Esophagus (tissue), 2 donors: ENCODE measurements at regions not wholly inside any gene's neighbourhood (a gene's known extent, or its start where the extent isn't known, plus 50 kb on each side); places are given as distances from the start of the nearest gene placed in this dataset.
A peak's percentile ranks its signal among the peaks of the same experiment; 100 is the strongest.
"Not testable (repeated sequence)": the region's sequence is repeated elsewhere in the genome, so short reads cannot be mapped to it uniquely, and the experiment has no call there.

Source experiments
- H3K27ac ChIP-seq, 2 donors: one replicate each; pipeline ENCODE4 v1.5.1; 2013; ENCODE audit warnings: low read depth in 2 of 2, mild to moderate bottlenecking in 2 of 2, inconsistent platforms in 1 of 2, low read length in 1 of 2, moderate library complexity in 1 of 2
- H3K27me3 ChIP-seq, 2 donors: one replicate each; pipeline ENCODE4 v1.6.1; 2013; ENCODE audit warnings: low read length in 2 of 2, control low read depth in 1 of 2, mild to moderate bottlenecking in 1 of 2; ENCODE audit not compliant: insufficient read depth in 2 of 2, control insufficient read depth in 1 of 2
- H3K36me3 ChIP-seq, 2 donors: one replicate each; pipeline ENCODE4 v1.6.1; 2013; ENCODE audit warnings: low read length in 1 of 2; ENCODE audit not compliant: control insufficient read depth in 2 of 2, insufficient read depth in 2 of 2
- H3K4me1 ChIP-seq, 2 donors: one replicate each; pipeline ENCODE4 v1.6.1; 2013; ENCODE audit warnings: low read length in 1 of 2; ENCODE audit not compliant: control insufficient read depth in 2 of 2, insufficient read depth in 2 of 2
- H3K4me3 ChIP-seq, 2 donors: one replicate each; pipeline ENCODE4 v1.5.1; 2013; ENCODE audit warnings: low read length in 2 of 2, mild to moderate bottlenecking in 2 of 2, low read depth in 1 of 2, moderate library complexity in 1 of 2
- H3K9me3 ChIP-seq, 2 donors: one replicate each; pipeline ENCODE4 v1.6.1; 2013; ENCODE audit warnings: mild to moderate bottlenecking in 2 of 2, low read depth in 1 of 2, low read length in 1 of 2, moderate library complexity in 1 of 2; ENCODE audit not compliant: control insufficient read depth in 2 of 2, insufficient read depth in 1 of 2
- WGBS, 2 donors: extraction: QIAGEN DNeasy Blood & Tissue Kit; methylation state at CpG; one replicate each; pipeline ENCODE4 v1.1.7; 2013; 5-methylcytosine and 5-hydroxymethylcytosine counted together
- donor health status: healthy with polysubstance abuse.
- donor health status: Bipolar disorder and iron deficiency.

DNA sequence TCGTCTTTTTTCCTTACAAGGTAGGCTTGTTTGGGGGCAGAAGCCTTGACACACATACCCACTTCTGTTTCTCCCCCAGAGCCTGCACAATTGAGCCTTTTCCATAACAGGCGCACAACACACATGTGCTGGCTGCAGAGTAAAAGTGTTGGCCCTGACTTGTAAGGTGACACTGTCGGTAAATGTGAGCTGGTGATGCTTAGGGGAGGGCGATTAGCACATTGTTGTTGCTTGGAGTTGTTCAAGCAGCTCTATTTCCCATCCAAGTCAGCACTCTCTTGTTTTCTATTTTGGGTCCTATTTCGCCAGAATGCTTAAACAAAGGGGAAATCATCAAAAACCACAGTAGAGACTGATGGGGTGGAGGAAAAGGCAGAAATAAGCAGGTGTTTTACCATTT, 51.9 kb upstream of the PTPRJ start:
- Histone ChIP-seq H3K27ac (no peak overlapping the region), H3K36me3 (no peaks in the 10 kb centered on the region), H3K4me3 (no peak overlapping the region), H3K4me1 (peaks cover 0 to 2% of the 10 kb centered on the region in 2 donors), H3K27me3 (no peaks in the 10 kb centered on the region), H3K9me3 (no peaks in the 10 kb centered on the region)
- 74 to 76% methylated on average over 5 of the region's 5 CpGs for WGBS, 2 donors

DNA sequence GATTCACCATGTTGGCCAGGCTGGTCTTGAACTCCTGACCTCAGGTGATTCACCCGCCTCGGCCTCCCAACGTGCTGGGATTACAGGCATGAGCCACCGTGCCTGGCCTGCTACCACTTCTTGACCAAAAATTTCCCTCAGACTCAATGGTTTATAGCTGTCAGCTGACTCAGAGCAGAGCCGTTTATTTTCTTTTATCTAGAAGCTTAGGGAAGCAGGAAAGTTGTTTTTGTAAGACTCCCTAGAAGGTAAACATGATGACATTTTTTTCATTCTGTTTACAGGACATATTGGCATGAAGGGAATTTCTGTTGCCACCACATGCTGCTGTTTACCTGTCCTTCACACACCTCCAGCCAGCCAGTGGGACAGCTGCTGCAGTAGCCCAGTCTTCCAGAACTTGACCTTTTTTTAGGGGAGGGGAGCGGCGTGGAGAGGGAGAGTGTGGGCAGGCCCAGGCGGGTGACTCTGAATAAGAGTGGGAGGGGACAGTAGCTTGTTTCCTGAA, 56.1 kb upstream of the PTPRJ start:
- WGBS, 2 donors, result 24 to 31% methylated on average over 8 of the region's 8 CpGs
- H3K27me3 ChIP-seq, result no peaks in the 10 kb centered on the region
- H3K9me3 ChIP-seq, result no peaks in the 10 kb centered on the region
- H3K36me3 ChIP-seq, result no peaks in the 10 kb centered on the region
- H3K4me1 ChIP-seq, result peaks cover 0 to 2% of the 10 kb centered on the region in 2 donors
- no peak overlapping the region for H3K4me3 ChIP-seq
- peak overlapping the region; percentile 35 to 57 for H3K27ac ChIP-seq

DNA sequence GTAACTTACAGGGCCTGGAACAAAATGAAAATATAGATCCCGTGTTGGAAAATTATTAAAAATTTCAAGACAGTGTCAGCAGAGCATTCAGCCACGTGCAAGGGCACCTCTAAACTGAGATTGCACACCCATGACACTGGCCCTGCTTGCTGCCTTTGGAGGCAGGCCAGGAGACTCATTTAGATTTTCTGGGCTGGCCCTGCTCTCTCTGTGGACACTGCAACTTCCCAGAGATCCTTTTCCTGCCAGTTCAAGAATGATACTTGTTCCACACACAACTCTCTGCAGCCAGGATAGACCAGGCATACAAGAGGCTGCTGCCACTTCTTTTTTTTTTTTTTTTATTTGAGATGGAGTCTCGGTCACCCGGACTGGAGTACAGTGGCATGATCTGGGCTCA, 56.7 kb upstream of the PTPRJ start:
- H3K4me1 ChIP-seq, result peaks cover 0 to 2% of the 10 kb centered on the region in 2 donors
- no peaks in the 10 kb centered on the region for H3K9me3 ChIP-seq
- no peaks in the 10 kb centered on the region for H3K27me3 ChIP-seq
- H3K36me3 ChIP-seq, result no peaks in the 10 kb centered on the region
- WGBS, 2 donors, result 42 to 44% methylated on average over 4 of the region's 4 CpGs
- no peak overlapping the region for H3K4me3 ChIP-seq
- no peak overlapping the region for H3K27ac ChIP-seq

DNA sequence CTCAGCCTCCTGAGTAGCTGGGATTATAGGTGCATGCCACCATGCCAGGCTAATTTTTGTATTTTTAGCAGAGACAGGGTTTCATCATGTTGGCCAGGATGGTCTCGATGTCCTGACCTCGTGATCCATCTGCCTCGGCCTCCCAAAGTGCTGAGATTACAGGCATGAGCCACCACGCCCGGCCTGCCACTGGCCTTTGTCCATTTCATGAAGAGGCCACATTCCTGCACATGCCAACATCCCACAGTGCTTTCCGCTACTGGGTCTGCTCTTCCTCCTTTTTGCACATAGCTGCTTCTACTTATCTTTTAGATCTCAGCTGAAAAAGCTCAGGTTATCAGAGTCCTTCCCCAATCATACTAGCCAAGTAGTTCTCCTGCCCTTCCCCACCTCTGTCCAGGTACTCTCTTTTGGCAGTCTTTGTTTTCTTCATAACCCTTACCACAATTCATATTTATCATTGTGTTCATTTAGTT, 59.2 kb upstream of the PTPRJ start:
- H3K36me3 ChIP-seq, H3K4me3 ChIP-seq, H3K27ac ChIP-seq, H3K27me3 ChIP-seq, H3K4me1 ChIP-seq, H3K9me3 ChIP-seq: not testable (repeated sequence)
- WGBS, 2 donors, result 90% methylated on average over 6 of the region's 6 CpGs

DNA sequence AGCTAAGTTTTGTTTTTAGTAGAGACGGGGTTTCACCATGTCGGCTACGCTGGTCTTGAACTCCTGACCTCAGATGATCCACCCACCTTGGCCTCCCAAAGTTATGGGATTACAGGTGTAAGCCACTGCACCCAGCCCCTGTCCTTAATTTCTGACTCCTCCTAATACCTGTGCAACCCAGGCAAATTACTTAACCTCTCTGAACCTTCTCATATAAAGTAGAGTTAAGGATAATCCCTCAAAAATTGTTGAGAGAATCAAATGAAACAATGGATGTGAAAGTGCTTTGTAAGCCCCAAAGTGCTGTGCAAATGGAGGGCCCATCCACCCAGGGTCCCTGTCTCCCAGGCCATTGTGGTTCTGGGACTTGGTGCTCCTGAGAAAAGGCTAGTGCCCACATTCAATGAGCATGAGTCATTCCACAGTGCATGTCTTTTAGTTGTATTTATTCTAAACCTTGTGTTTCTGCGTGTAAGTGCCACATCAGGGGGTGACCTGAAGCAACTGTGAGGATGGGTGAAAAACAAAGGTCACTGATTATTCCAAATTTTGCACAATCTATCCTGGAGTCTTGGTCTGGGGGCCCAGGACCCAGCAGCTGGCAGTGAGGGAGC, 61.4 kb upstream of the PTPRJ start:
- no peak overlapping the region for H3K4me3 ChIP-seq
- 80 to 81% methylated on average over 4 of the region's 4 CpGs for WGBS, 2 donors
- no peaks in the 10 kb centered on the region for H3K9me3 ChIP-seq
- H3K4me1 ChIP-seq, result peaks cover 0 to 2% of the 10 kb centered on the region in 2 donors
- no peaks in the 10 kb centered on the region for H3K27me3 ChIP-seq
- no peaks in the 10 kb centered on the region for H3K36me3 ChIP-seq
- no peak overlapping the region for H3K27ac ChIP-seq

DNA sequence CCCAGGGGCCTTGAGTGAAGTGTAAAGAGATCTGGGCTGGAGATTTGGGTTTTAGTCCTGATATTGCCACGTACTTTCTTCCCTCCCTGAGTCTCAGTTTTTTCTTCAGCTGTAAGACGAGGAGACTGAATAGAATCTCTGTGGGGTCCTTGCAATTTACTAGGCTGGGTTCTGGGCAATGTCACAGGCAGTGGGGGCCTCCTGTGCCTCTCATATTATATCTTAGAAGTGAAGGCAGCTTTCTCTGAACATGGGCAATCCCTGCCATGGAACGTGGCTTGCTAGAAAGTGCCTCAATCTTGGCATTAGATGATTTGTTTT, 62.0 kb upstream of the PTPRJ start:
- whole genome bisulfite sequencing, 2 donors, result 45 to 46% methylated on average over 3 of the region's 3 CpGs

DNA sequence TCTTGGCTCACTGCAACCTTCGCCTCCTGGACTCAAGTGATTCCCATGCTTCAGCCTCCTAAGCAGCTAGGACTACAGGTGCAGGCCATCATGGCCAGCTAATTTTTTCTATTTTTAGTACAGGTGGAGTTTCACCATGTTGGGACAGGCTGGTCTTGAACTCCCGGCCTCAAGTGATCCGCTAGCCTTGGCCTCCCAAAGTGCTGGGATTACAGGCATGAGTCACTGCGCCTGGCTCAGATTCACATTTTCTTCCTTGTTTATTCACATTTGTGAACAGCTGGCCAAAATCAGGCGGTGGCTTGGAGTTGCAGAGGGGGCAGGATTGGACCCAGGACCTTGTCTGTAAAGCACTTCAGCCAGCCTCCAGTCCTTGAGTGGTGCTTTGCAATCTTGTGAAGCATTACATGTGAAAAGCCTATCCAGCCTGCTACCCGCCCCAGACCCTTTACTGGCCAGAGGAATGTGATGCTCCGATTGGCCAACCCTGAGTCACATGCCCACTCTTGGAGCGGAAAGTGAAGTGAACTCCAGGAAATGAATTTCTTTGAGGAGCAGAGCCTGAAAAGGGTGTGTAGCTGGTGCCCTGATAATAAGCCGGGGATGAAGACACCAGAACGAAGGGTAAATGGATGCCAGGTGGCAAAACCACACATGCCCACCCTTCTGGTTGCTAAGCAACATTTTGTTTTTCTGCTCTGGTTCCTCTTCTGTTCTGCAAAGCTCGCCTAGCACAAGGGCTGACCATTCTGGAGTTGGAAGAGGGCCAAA, 62.6 kb upstream of the PTPRJ start:
- no peaks in the 10 kb centered on the region for H3K9me3 ChIP-seq
- H3K27ac ChIP-seq, result peak overlapping the region; percentile 73 to 75
- no peaks in the 10 kb centered on the region for H3K4me1 ChIP-seq
- 33 to 40% methylated on average over 11 of the region's 11 CpGs for WGBS, 2 donors
- H3K4me3 ChIP-seq, result no peak overlapping the region
- H3K27me3 ChIP-seq, result no peaks in the 10 kb centered on the region
- H3K36me3 ChIP-seq, result no peaks in the 10 kb centered on the region

More for the DNA sequence above, 62.0 kb upstream of the PTPRJ start:
- Histone ChIP-seq H3K4me3 (no peak overlapping the region), H3K9me3 (no peaks in the 10 kb centered on the region), H3K27me3 (no peaks in the 10 kb centered on the region), H3K27ac (peak overlapping the region; percentile 55 to 75), H3K4me1 (no peaks in the 10 kb centered on the region), H3K36me3 (no peaks in the 10 kb centered on the region)

DNA sequence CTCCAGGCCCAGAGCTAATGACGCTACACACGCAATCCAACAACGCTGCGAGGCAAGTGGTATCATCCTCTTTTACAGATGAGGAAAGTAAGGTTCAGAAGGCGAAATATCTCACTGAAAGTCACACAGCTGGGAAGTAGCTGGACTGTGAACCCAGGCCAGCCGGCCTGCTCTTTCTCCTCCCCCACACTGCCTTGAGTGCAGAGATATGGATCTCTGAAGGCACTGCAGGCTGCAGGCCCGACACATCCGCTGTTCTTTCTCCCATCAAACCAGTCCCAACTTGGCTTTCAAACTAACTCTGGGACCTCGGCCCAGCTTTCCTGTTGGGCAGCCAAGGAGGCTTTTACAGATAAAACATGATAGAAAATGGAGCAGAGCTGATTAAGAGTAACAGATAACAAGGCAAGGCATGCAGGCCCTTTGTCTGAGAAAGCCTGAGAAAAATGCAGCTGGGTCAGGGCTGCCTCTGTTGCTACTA, 64.0 kb upstream of the PTPRJ start:
- Histone ChIP-seq H3K36me3 (no peaks in the 10 kb centered on the region), H3K9me3 (no peaks in the 10 kb centered on the region), H3K27me3 (no peaks in the 10 kb centered on the region), H3K4me1 (no peaks in the 10 kb centered on the region), H3K4me3 (no peak overlapping the region), H3K27ac (peak overlapping the region; percentile 6 to 20)
- 22 to 35% methylated on average over 9 of the region's 9 CpGs for WGBS, 2 donors

DNA sequence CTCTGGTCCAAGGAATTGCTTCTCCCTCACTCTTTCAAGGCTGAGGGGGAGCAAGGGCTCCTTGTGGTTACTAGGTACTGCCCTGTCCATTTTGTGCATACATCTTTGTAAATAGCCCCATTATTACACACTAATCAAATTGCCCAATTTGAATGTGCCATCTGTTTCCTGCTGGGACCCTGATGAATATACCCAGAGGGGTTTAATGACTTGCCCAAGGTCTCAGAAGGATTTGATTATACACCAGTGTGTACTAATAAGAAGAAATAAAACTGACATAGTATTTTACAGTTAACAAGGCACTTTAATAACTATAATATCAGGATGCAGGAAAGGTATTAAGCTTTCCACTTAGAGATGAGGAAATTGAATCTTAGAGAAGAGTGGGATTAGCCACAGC, 64.6 kb upstream of the PTPRJ start:
- H3K4me1 ChIP-seq, result no peaks in the 10 kb centered on the region

DNA sequence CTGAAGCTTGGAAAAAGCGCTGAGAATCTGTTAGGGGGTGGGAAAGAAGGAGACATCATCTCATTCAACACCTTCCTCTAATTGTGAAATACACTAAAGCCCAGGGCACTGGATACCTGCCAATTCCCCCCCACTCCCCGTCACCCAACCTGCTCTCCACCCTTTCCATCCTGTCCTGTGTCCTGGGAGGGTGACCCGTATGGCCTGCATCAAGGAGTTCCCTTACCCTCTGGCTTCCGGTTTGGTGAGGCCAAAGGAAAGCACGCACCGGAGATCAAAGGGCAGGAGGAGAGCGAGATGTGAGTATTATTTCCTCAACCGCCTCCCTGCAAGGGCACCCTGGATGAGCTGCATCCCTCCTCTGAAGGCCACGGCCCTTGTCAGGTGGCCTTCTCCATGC, 65.0 kb upstream of the PTPRJ start:
- 45 to 73% methylated on average over 9 of the region's 9 CpGs for WGBS, 2 donors
- Histone ChIP-seq H3K4me3 (no peak overlapping the region), H3K36me3 (no peaks in the 10 kb centered on the region), H3K27me3 (no peaks in the 10 kb centered on the region), H3K4me1 (no peaks in the 10 kb centered on the region), H3K27ac (no peak overlapping the region), H3K9me3 (no peaks in the 10 kb centered on the region)

More for the DNA sequence above, 64.6 kb upstream of the PTPRJ start:
- Histone ChIP-seq H3K4me3 (no peak overlapping the region), H3K27me3 (no peaks in the 10 kb centered on the region), H3K27ac (peak overlapping the region in 1 of 2 donors; percentile 6), H3K36me3 (no peaks in the 10 kb centered on the region), H3K9me3 (no peaks in the 10 kb centered on the region)
